TTC549 (cell line): ENCODE measurements at regions not wholly inside any gene's neighbourhood (a gene's known extent, or its start where the extent isn't known, plus 50 kb on each side); places are given as distances from the start of the nearest gene placed in this dataset.
A peak's percentile ranks its signal among the peaks of the same experiment; 100 is the strongest.
"Not testable (repeated sequence)": the region's sequence is repeated elsewhere in the genome, so short reads cannot be mapped to it uniquely, and the experiment has no call there.

ENCODE experiments used
- FAIRE-seq: peaks from 2 replicates; lab custom pipeline; 2012; peaks lifted over from hg19 to GRCh38; lab: Jason Lieb, UNC

DNA sequence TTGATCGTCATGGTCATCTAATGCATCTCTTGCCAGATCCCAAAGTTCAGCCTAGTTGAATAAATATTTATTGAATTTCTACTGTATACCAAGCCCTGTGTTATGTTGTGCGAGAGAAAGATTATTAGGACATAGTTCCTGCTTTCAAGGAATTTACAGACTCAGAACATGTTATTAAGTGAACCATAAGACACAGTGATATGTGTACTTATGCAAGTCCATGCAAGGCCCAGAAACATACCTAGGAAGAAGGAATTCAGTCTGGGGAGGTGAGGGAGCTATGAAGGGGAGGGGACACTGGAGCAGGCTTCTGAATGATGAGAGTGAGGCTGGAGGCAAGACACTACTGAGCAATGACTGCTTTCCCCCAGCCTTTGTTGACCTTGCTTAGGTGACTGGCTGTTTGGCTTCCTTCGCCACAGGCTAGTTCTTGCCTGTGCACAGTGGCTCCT lies 81.4 kb downstream of the ACAA2 start:
- FAIRE-seq: no peak

DNA sequence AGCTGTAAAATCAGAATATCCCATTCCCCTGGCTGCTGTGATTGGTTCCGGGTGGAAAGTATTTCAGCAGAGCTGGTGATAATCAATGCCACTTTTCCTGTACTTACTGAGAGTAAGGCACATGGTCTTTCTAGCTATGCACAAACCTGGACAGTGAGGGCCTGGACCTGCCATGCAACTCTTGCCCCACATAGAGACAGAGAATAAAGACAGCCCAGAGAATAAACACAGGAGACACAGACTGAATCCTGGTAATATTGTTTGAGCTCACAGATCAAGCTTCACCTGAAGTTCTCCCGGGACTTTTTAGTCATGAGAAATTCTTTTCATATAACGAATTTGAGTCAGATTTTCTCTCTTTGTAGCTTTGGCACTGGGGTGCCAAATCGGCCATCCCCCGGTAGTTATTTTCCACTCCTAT lies 81.9 kb downstream of the ACAA2 start:
- no peak for FAIRE-seq

DNA sequence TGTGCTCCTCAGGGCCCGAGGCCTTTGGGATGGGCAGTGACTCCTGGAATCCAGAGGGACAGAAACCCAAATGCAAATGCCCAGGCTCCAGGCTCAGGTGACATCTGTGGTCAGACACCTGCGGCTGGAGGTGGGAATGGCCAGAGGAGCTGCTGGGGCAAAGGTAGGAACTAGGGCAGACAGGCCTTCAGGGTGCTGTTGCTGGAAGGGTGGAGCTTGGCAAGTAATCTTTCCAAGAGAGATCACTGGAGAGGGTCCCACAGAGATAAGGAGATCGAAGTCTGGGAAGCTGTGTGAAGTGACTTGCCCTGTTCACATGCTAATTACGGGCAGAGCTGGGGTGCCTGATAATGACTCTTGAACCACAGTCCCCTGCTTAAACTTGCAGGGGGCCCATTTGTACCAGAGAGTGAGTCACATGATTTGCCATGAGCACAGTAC lies 82.4 kb downstream of the ACAA2 start:
- FAIRE-seq: no peak

DNA sequence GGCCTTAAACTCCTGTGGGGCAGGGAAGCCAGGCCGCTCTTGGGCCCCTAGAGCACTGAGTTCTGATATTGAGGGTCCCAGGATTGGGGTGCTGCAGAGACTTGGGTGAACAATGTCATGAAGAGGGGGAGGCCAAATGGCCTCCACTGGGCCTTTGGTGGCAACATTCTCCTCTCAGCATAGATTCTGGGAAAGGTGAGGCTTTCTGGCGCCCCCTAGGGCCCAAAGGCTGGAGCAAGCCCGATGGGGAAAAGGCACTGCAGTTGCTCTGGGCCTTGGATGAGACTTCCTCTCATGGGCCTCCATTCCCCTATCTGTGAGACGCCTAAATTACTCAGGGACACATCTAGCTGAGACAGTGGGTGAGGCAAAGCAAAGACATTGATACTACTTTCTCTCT lies 84.8 kb downstream of the ACAA2 start:
- FAIRE-seq: no peak

DNA sequence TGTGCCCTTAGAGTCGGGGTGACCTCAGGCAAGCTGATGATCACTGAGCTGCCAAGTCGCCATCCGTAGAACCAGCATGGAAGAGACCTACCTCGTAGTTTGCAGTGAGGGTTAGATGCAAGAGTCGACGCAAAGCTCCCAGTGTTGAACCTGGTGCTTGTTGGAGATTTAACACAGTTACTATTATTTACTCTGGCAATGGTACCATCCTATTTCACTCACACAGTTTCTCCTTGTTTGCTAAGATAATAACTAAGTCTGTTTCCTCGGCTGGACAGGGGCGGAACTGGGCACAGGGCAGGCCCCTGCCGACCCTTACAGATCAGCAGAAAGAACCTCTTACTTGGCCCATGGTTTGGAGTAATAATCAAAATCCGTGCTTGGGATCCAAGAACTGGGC lies 85.5 kb downstream of the ACAA2 start:
- no peak for FAIRE-seq

DNA sequence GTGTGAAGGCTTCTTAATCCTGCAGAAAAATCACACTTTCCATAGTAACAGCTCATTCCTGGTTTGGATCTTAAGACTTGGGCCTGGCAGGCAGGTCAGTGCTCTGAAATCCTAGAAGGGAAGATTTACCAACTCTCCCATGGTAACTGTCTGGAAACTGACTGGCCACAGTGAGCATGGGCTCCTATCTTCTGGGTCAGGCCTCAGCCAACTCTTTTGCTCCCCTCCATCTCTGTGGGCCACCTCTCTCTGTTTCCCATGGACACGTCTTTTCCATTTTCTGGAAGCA lies 86.7 kb downstream of the ACAA2 start:
- FAIRE-seq: no peak

DNA sequence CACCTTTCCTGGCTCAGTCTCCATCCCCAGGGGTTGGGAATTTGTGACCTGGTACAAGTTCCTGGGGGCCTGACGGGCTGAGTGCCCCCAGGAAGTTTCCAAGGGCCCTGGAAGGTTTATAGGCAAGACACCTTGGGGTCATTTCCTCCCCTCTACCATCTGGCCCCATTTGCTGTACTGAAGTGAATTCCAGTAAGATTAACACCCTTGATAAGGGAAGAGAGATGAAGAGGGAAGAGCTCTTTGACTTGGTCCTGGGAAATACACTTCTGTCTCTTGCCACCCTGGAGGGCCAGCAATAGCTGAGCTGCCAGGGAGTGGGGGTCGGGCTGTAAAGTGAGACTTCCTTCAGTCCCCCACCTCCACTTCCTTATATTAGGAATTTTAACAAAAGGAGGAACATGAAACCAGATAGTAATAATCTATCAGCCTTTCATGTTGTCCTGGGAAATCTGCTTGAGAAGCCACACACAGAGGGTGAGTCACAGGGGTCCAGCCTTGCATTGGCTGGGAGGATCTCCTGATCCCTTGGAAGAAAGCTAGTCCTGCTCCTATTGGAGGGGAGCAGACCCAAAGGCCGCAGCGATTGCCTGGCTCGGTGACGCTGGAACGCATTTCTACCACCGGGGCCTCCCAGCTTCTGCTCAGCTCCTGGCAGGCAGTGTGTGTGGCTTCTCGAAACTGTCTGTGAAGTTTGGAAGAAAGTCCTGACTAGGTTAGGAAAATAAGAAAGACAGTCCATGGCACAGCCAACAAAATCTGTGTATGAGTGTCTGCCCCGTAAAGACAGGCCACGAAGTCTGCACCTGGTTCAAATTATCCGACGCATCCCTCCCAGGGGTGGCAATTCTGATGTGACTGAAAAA lies 87.3 kb downstream of the ACAA2 start:
- FAIRE-seq: peak; percentile 20

DNA sequence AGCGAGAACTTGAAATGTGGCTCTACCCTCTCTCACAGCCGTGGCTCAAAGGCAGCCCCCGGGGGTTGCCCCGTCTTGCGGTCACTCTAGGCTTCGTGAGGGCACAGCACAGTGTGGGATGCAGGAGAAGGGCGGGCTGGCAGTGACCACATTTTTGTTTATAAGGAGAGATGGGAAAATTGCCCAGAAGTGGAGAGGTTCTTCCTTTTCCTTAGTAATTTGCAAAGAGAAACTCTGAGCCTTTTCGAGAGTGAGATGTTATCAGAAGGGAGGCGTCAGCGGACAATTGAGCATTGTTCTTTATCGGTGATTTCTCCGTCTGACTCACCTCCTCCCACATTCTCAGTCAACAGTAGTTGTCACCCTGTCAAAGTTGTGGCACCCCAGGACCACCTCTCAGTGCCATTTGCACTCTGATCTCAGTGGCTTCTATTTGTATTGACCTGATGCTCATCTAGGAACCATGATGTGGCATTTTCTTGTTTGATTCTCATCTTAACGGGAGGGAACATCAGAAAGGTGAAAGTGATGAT lies 89.6 kb downstream of the ACAA2 start:
- no peak for FAIRE-seq

DNA sequence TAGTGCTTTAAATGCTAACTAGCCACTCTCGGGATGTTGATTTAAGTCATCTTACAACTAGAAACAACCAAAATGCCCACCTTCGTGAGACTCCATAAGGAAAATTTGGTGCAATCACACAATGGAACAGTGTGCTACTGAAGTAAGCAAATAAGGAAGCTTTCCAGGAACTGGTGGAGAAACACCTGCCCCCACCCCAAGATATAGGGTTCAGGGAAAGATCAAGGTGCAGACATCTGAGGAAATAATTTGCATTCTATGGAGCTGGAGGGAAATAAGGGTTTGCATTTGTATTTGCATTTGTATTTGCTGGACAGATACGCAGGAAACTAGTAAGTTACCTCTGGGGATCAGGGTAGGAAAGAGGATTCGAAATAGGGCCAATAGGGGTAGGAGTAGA lies 90.9 kb downstream of the ACAA2 start:
- no peak for FAIRE-seq

DNA sequence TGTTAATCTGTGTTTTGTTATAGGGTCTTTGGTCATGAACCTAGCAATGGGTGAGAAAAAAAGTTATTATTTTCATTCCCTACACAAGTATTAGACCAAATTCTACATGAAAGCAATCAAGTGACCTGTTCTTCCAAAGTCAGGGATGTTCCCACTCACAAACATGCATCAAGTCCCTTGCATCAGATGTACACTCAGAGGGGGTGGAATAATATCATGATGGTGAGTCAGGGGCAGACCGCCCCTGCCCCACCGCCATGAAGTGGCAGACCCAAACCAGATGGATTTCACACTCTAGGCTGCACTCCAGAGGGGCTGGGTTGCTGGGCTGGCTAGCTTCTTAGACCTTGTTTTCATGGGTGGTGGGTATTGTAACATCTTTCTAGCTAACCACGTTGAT lies 91.4 kb downstream of the ACAA2 start:
- FAIRE-seq: no peak

DNA sequence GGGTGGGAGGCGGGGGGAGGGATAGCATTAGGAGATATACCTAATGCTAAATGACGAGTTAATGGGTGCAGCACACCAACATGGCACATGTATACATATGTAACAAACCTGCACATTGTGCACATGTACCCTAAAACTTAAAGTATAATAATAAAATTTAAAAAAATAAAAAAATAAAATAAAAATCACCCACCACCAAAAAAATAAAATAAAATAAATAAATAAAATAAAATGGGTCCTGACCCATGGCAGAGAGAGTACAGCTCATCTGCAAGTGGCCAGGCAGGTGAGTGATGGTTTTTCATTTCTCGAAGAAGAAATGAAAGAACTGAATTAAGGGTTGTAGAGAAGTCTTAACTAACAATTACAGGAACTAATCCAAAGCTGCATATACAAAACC lies 92.4 kb downstream of the ACAA2 start:
- FAIRE-seq: not testable (repeated sequence)

DNA sequence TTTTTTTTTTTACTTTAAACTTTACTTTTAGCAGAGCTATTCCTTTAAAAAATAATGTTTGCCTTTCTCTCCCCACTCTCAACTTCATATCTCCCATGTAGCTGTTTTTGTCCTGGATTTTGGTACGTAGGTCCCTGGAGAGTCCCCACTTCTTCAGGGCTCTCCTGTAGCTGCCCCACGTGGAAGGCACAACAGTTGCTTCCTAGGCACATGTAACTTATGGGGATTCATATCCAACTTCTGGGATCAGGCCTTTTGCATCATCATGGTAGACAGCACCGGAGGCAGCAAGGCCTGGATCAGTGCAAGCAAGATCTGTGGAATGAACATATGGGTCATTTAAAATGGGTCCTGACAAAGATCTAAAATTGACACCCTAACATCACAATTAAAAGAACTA lies 95.7 kb downstream of the ACAA2 start:
- FAIRE-seq: no peak

DNA sequence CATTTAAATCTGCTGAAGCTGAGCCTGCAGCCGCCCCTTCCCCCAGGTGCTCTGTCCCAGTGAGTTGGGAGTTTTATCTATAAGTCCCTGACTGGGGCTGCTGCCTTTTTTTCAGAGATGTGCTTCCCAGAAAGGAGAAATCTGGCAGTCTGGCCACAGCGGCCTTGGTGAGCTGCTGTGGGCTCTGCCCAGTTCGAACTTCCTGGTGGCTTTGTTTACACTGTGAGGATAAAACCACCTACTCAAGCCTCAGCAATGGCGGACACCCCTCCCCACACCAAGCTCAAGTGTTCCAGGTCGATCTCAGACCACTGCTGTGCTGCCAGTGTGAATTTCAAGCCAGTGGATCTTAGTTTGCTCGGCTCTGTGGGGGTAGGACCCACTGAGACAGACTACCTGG lies 97.3 kb downstream of the ACAA2 start:
- no peak for FAIRE-seq

DNA sequence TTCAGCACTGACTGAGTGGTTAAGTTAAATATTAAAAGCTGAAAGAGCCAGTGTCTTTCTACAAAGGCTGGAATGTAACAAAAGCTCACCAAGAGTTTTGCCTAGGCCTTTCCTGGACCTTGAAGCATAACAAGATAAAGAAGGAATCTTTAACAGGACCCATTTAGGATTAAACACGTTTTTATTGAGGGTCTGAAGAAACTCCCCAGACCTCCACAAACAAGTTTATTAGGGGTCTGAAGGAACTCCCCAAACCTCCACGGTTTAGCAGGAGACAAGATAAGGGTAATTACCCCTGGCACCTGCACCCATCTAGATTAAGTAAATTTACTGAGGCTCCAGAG lies 104.0 kb downstream of the ACAA2 start:
- no peak for FAIRE-seq

DNA sequence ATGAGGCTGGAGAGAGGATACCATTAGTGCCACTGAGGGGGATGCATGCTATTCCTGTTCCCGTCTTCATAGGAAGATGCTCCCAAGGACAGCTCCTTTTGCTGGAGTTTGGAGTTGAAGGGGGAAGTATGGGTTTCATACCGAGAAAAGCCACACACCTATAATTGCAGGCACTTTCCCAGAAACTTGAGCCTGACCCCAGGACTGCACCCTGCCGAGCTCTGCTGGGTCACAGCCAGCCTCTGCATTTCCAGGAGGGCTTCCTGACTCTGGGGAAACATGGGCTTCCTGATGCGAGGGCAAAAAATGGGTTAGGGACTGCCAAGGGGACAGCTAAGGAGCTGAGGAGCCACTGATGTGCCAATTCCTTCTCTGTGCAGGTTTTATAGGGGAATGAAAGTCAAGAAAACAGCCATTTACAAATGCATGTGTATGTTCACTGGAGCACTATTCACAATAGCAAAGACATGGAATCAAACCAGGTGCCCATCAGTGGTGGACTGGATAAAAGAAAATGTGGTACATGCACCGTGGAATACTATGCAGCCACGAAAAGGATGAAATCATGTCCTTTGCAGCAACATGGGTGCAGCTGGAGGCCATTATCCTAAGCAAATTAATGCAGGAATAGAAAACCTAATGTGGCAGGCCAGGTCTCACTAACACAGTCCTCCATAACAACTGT lies 104.5 kb downstream of the ACAA2 start:
- no peak for FAIRE-seq

DNA sequence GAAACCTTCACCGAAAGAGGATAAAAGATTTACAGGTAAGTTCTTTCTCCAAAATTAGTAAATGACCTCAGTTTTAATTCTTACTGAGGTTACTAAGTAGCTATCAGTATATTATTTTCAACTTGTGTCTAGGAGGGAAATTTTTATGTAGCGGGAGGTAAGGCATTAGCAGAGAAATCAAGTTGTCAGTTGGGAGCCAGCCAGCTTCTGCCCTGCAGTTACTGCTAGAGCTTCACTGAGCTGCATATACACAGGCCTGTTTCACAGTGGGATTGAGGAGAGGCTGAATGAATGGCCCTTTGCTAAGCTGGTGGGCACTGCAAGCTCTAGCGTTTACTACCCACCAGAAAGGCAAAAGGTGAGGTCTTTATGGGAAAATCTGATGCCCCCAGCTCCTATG lies 105.7 kb downstream of the ACAA2 start:
- FAIRE-seq: no peak

DNA sequence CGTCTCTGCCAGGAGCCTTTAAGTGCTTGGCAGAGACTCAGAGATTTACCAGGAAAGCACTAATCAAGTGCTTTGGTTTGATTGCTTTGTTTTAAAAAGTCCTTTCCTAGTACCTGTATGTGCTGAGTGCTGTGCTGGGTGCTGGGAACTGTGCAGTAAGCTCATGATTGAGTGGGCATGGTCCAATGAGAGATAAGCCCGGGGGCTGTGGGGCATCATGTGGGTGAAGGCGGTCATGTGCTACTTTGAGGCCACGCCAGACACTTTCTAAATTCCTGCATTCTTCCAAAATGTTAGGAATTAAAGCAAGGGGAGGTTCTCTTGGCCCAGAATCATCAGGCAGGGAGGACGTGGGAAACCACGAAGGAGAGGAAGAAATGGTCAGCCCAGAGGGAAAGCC lies 109.0 kb downstream of the ACAA2 start:
- no peak for FAIRE-seq

DNA sequence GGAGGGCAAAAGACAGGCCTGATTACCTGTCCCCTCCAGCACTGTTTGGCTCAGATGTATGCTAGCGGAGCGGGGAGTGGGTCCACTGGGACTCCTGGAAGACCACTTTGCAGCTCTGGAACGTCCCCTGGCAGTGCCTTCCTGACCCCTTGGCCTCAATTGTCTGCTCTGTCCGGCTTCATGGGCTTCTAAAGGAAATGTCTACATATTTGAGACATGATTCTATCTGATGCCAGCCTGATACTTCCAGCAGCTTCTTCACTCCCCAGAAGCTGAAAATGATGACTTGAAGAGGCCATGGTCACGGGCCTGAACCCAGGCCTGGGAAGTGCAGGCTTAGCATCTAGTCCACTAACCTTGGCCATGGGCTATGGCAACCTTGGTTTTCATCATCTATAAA lies 112.1 kb downstream of the ACAA2 start:
- FAIRE-seq: no peak

DNA sequence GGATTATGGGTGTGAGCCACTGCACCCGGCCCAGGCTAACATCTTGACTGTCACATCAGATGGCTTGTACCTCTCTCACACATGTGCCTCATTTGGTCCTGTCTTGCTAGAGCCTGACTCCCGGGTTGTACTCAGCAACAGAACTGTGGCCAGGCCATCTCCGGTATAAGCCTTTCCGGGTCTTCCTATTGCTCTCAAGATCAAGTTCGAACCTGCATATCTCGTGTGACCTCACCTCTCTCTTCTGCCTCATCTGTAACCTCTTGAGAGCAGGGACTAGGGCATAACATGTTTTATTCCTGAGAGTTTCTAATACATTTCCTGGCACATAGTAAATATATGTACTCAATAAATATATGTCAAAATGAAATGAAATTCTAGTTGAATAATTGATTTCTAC lies 114.0 kb downstream of the ACAA2 start:
- FAIRE-seq: no peak

DNA sequence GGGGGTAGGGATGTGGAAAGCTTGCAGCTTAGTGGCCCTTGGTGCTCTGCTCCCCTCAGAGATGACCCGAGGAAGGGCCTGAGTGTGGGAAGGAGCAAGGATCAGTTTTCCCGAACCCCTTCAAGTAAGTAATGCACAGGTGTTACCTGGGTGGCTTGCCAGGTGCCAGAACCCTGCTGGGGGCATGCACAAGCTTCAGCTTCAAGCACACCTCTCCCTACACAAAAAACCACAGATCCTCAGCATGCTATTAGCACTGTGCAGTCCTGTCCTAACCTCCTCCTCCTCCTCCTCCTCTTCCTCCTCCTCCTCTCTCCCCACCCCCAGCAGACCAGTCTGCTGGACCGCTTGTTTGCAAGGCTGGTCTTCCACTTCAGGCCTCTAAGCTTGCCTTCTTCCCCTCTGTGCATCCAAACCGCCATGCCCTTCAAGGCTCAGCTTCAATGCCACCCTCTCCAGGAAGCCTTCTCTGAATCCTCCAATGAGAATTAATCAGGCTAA lies 114.8 kb downstream of the ACAA2 start:
- no peak for FAIRE-seq

DNA sequence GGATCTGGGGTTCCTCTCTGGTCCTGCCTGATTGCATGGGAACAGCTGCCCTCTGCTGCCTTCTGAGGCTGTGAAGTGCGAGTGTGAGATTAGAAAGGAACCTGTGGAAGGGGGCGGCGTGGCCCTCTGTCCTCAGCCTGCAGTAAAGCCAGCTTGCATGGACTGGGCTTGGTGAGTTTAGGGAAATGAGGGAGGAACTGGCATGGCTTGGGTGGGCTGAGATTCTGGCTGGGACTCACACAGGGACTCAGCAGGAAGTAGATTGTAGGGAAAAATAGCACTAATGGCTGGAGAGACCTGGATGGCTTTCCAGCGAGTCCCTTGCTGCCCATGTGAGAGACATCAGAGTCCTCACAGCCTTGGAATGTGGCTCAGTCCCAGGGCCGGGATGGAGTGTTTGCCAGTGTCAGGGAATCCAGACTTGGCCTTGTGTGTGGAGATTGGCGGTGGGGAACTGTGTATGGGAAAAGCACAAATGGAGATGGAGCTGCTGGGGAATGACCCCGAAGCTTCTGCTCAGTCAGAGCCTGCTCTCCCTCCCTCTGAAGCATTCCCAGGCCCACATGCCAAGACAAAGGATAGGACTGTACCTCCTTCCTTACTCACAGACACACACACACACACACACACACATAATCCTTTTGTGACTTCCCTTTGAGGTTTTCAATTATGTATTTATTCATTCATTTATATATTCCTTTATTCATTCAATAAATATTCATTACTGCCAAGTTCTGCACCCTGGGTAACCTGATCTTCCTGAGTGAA lies 115.4 kb downstream of the ACAA2 start:
- no peak for FAIRE-seq

DNA sequence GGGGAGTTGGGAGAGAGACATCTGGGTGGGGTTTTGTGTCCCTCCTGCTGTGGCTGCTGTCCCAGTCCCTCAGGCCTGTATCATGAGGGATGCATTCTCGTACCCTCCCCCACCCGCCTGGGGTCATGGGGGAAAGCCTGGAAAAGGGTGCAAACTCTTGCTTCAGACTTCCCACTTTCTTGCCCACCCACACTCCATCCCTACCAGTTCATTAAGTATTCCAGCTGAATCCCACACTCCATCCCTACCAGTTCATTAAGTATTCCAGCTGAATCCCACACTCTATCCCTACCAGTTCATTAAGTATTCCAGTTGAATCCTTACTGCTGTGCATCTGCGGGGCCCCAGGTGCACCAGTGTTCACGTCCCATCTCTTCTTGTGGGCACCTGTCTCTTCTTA lies 116.3 kb downstream of the ACAA2 start:
- FAIRE-seq: no peak

DNA sequence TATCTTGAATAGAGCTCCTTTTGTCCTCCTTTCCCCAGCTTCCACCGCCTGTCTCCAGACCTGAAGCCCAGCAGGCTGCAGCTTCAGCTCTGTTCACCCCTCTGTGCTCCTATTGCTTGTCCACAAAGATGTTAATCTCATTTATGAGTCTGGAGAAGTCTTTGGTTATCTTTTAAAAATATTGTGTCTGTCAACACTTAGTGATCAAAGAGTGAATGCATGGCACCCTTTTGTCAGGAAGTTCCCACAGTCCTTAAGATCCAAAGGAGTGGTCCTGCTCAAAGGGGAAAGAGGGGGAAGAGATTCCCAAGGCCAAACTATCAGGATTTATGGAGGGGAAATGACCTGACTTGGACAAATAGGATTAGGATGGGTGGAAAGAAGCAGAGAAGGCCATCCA lies 118.9 kb downstream of the ACAA2 start:
- no peak for FAIRE-seq
